GM19324 (cell line): ENCODE measurements at regions not wholly inside any gene's neighbourhood (a gene's known extent, or its start where the extent isn't known, plus 50 kb on each side); places are given as distances from the start of the nearest gene placed in this dataset.

Experiments used
- ATAC-seq: cut with Tn5 transposase; IDR thresholded peaks from one replicate; pipeline ENCODE4 v1.9.1; 2021; ENCODE audit warnings: mild to moderate bottlenecking, moderate library complexity; ENCODE audit not compliant: unreplicated experiment, low FRiP score

DNA sequence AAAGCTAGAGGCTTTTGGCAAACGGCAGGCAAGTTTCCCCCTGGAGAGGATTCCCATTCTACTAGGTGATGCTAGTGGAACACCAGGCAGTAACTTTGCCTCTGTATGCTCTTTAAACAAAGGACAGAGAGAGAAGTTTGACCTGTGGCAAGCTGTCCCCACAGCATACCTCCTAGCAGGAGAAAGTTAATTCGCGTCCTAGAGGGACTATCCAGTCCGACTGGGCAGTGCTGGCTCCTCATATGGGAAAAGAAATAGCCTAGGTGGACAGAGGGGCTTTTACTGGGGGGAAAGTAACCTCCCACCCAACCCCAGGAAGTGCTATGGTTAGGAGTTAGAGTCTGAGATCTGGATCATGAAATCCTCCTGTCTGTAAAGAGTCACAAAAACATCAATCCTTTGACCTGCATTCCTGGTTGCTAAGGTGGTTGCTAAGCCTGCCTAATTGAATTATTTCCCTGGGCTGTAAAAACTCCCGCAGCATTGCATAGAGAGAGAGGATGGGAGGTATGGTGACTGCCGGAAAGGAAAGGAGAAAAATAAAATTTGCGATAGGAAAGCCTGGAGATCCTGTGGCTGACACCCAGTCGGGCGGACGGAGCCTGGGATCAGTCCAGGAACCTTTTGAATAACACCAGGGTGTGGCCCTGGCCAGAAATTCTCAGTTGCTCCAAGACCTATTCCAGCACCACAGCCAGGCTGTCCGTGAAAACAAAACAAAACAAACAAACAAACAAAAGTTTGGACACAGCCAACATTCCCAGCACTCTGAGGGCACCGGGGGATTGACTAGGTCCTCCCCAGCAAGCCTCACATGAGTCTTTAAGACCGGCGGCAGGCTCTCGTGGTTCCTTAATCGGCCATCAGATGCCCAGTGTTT is 67.7 kb upstream of the ATP11B start:
- ATAC-seq = no peak

DNA sequence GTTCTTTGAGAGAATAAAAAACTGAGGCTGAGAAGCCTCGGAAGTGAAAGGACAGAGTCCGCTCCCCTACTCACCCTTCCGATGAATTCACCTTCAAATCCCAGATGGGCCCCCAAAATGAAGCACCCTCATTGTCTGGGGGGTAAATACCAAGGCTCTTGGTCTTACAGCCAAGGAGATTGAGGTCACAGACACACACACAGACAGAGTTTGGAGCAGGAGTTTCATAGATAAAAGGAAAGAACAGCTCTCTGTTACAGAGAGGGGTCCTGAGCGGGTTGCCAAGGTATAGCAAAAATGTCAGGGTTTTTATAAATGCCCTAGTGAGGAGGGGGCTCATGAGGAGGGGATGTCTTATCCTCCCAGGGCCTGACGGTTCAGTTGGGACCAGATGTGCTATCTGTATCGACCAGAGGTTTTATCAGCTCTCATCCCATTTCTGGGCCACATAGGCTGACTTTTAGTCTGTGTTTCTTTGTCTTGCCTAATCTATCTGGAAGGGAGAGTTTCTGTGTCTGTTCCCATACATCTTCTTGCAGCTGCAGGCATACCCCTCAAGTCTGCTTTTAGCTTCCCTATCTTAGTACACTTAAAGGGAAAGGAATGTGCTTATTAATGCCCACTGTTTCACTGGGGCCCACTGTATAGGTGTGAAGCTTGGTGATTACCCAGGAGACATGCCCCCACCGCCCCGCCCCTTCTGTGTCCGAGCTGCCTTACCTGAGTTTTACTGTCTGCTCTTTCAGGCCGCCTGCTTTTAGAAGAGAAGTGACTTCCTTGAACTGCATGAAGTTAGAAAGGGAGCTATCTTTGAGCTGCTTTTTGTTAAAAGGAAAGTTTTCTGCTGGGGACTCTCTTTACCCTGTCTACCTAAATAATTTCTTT is 66.8 kb upstream of the ATP11B start:
- no peak for ATAC-seq

DNA sequence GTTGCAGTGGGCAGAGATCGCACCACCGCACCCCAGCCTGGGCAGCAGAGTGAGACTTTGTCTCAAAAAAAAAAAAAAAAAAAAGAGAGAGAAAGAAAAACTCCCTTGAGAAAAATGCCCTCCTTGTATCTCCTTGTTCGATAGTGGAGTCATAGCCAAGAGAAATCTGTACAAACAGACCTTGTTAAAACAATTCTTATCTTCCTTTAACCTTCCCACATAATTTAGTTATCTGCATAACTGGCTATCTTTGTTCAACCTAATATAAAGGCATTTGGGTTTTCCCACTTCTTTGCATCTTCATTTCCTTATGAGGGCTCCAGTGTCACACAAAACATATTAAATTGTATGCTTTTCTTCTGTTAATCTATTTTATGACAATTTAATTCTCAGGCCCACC is 65.1 kb upstream of the ATP11B start:
- ATAC-seq = no peak

DNA sequence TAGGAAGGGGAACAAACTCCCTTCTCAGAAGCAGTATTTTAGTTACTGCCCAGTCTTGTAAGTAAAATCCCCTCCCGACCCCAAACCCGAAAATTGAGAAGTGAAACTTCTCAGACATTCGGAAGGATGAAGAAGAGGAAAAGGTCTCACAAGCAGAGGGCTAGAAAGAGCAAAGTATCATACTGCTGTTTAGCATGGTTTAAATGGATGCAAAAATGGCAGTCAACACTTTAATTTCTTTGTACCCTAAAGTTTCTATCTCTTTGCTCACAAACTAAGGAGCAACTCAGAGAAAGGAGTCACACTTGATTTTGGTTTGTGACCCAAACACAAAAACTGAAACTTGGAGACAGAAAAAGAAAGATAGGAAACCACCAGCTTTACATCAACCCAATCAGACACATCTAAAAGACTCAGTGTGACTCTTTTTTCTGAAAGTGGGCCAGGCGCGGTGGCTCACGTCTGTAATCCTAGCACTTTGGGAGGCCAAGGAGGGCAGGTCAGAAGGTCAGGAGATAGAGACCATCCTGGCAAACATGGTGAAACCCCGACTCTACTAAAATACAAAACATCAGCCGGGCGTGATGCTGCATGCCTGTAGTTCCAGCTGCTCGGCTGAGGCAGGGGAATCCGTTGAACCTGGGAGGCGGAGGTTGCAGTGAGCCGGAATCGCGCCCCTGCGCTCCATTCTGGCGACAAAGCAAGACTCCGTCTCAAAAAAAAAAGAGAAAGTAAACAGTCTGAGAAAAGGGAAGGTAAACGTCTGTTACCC is 63.2 kb upstream of the ATP11B start:
- peak; percentile 80 for ATAC-seq

DNA sequence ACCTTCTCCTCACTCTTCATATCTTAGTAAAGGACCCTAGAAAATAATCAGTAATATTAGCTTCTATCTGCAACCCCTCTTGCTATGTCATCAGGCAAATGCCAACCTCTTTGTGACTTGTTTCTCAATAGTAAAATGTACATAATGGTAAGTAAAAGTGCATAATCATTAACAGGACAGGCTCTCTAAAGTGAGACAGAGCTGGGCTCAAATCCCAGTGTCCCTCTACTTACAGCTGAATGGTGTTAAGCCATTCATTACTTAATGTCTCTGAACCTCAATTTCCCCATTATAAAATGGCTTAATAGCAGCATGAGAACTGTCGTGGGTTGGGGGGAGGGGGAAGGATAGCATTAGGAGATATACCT is 62.6 kb upstream of the ATP11B start:
- ATAC-seq = no peak

DNA sequence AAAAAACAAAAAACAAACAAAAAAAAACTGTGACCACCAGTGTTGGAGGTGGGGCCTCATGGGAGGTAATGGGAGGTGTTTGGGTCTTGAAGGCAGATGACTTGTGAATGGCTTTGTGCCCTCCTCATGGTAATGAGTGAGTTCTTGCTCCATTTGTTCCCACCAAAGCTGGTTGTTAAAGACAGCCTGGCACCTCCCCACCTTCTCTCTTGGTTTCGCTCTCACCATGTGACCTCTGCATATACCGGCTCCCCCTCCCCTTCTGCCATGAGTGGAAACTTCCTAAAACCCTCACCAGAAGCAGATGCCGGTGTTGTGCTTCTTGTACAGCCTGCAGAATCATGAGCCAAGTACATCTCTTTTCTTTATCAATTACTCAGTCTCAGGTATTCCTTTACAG is 61.5 kb upstream of the ATP11B start:
- ATAC-seq = no peak

DNA sequence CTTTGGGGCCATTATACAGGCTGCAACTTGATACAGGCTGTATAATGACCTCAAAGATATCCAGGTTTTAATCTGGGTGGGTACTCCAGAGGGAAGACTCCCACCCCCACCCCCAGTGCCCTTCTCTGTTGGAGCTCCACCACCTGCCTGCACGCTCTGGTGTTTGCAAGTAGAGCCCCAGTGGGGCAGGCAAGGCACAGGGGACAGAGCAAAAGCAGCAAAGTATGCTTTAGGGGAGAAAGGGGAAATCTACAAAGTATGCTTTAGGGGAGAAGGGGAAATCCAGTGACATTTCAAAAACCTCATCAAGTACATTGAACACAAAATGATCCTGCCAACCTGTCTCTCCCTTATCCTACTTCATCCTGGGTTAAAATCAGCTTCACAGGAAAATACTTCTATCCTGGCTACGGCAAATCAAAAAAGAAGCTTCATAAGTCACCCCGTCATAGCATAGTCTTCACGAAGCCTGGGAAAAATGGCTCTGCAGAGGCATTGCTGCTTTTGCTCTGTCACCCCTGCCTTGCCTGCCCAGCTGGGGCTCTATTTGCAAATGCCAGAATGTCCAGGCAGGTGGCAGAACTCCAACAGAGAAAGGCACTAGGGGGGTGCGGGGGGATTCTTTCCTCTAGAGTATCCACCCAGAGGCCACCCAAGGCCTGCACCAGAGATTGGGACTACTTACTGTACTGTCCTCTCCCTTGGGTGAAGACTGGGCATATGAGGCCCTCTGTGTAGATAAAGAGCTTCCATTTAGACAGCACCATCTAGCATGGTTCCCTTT is 60.9 kb upstream of the ATP11B start:
- no peak for ATAC-seq

DNA sequence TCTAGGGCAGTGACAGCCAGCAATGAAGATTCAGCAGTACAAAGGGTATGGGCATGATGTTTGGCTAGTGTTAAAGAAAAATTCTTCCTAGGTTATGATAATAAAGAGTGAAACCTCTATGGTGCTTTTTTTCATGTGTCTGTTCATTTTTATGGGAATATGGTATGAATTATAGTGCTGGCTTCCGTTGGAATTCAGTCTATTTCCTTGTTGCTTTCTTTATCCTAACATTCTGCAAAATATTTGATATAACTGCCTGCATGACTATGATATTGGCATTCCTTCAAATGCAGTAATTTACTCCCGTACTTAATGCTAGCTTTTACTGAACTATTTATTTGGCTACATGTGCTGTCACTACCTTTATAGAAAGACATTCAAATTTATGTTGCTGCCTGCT is 57.6 kb upstream of the ATP11B start:
- no peak for ATAC-seq

DNA sequence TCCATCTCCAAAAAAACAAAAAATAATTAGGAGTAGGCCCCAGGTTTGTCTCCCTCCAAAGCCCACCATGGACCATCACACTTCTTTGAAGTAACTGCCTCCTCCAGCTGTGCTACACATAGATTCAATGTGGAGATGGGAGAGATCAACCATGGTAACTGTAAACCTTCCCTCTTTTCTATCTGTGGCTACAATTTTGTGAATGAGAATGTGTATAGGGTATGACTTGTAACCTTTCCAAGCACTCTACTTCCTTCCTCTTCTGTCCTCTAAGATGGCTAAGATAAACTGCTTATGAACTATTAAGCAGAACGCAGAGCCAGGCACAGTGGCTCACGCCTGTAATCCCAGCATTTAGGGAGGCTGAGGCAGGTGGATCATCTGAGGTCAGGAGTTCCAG is 55.5 kb upstream of the ATP11B start:
- no peak for ATAC-seq

DNA sequence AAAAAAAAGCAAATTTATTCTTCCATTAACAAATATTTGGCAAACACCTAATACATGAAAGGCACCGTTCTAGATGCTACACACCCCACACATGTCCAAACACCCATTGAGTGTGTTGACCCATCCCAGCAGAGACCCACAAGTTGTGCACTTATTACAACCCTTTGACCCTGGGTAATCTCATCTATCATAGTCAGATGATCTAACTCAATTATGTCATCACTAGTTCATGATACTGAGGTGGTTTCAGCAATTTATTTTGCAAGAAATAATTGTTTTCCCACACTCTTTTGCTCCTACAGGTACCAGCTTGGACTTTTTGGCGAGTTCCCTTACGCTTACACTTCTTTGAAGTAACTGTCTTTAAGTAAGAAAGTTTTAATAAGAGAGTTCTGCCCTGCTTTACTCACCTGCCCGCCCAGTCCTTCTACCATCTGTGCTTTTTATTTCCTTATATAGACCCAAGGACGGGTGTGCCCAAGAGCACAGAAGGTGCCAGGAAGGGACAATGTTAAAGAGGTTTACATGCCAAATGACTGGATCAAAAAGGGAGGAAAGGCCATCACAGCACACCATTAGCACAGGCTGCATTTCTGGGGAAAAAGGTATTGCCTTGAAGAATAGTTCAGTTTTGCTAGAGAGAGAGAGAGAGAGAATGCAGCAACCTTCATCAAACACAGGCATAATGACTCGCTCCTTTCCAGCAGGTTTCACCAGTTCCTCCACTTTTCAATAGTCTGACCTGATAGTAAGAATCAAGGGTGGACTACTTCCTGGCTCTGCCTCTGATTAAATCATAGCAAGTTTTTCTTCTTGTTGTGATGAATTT is 54.5 kb upstream of the ATP11B start:
- no peak for ATAC-seq

DNA sequence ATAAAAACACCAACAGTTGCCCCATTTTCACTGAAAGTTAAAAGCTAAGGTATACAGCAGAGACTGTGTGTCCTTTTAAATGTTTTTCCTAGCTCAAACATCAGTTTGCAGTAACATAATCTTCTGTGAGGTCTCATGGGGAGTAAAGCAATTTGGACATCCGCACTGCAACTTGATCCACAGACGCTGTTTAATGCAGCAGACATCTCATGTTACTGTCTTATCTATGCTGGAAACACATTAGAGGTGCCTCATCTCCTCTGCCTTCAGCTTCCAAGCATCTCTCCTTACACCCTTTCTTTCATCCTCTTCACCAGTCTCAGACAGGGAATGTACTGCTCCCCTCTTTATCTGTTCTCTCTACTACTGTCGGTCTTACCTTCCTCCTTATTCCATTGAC is 53.7 kb upstream of the ATP11B start:
- no peak for ATAC-seq

DNA sequence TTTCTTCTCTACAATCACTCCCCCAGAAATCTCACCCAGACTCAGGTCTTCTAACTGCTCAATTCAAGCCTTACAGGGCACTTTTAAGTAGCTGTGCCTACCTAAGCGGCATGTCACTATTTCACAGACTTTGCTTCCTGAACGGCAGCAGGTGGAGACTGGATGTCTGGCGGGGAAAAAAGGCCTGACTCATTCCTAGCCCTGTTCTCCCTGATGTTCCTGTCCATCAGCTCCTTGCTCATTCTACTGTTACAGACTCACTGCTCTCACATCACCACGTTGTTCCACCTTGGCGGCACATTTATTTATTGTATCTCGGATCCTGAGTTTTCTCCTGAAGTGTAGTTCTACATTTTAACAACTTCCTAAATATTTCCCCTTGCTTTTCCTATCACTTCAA is 52.6 kb upstream of the ATP11B start:
- no peak for ATAC-seq

DNA sequence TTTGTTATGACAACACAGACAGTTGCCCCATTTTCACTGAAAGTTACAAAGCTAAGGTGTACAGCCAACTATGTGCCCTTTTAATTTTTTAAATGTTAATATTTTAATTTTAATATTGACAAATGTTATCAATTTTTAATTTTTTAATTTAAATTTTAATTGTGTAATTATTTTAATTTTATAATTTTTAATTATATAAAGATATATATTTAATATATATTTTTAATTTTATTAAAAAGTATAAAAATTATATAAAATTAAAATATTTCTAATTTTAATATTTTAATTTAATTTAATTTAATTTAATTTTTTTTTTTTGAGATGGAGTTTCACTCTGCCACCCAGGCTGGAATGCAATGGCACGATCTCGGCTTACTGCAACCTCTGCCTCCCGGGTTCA is 52.1 kb upstream of the ATP11B start:
- ATAC-seq = no peak
